Heart left ventricle (tissue), 16 donors: ENCODE measurements at regions not wholly inside any gene's neighbourhood (a gene's known extent, or its start where the extent isn't known, plus 50 kb on each side); places are given as distances from the start of the nearest gene placed in this dataset.

Experiments
- ATAC-seq, 4 donors: fragments of 200-7000 bp; cut with Tn5 transposase; one replicate each; pipeline ENCODE4 v1.9.1; 2020 to 2022; ENCODE audit warnings: moderate library complexity in 4 of 4, mild to moderate bottlenecking in 3 of 4, moderate number of reproducible peaks in 1 of 4
- DNase-seq, 5 donors: peaks; one replicate each; pipeline ENCODE4 v3.0.0-alpha.2; 2020
- H3K27ac ChIP-seq, 12 donors: fragments of 200-600 bp; sonication (generic) in 4 of 12; one replicate each; pipeline versions ENCODE4 v1.5.0 to v1.8.0; 2016 to 2022; ENCODE audit warnings: mild to moderate bottlenecking in 2 of 12
- H3K27me3 ChIP-seq, 9 donors: fragments of 200-600 bp; sonication (generic) in 2 of 9; one replicate each; pipeline versions ENCODE4 v1.5.1 to v1.8.0; 2016 to 2022; ENCODE audit warnings: mild to moderate bottlenecking in 3 of 9
- H3K36me3 ChIP-seq, 9 donors: fragments of 200-600 bp; sonication (generic) in 2 of 9; one replicate each; pipeline versions ENCODE4 v1.5.0 to v1.8.0; 2018 to 2022; ENCODE audit warnings: mild to moderate bottlenecking in 2 of 9
- H3K4me1 ChIP-seq, 12 donors: fragments of 200-600 bp; sonication (generic) in 4 of 12; one replicate each; pipeline versions ENCODE4 v1.5.0 to v1.8.0; 2016 to 2022; ENCODE audit warnings: mild to moderate bottlenecking in 3 of 12
- H3K4me3 ChIP-seq, 12 donors: fragments of 200-600 bp; sonication (generic) in 4 of 12; one replicate each; pipeline versions ENCODE4 v1.5.0 to v1.8.0; 2017 to 2022; ENCODE audit warnings: mild to moderate bottlenecking in 9 of 12, moderate library complexity in 4 of 12
- H3K9me3 ChIP-seq, 12 donors: fragments of 200-600 bp; sonication (generic) in 4 of 12; one replicate each; pipeline versions ENCODE4 v1.5.0 to v1.8.0; 2016 to 2022; ENCODE audit warnings: mild to moderate bottlenecking in 1 of 12
- CTCF ChIP-seq, 12 donors: fragments of 200-600 bp; sonication (generic) in 4 of 12; IDR thresholded peaks; one replicate each; pipeline versions ENCODE4 v1.5.0 to v1.8.0; 2018 to 2022; ENCODE audit warnings: antibody characterized with exemption in 12 of 12, mild to moderate bottlenecking in 5 of 12
- POLR2A ChIP-seq, 2 donors: fragments of 450-650 bp; IDR thresholded peaks; one replicate each; pipeline ENCODE4 v1.6.1; 2017; ENCODE audit warnings: antibody characterized with exemption in 2 of 2, mild to moderate bottlenecking in 2 of 2, moderate library complexity in 2 of 2
- WGBS, 4 donors: extraction: QIAGEN DNeasy Blood & Tissue Kit in 2 of 4; methylation state at CpG; one replicate each; pipeline versions ENCODE4 v1.1.5 to v1.1.7; 2013 to 2018; 5-methylcytosine and 5-hydroxymethylcytosine counted together
- intact Hi-C, 10 donors: fragments of 100-400 bp; cut with DNase I; formaldehyde crosslinking; loops; one replicate each; pipeline versions ENCODE4 v1.11.1 to v1.14.2; 2022
- donor health status: ischemic (EF 13 %, LVEDD 7.1; RV severe dilation, severe dysfunction).
- donor health status: healthy with polysubstance abuse.
- donor health status: DM: no; HTN: yes; CAD: no.
- donor health status: DM: no; HTN: no; CAD: no.
- donor health status: ischemic (EF 25% LVEDD 6.9; RV normal size, moderate dysfunction).
- donor health status: ischemic (EF 25% LVEDD 5.7; RV mildly dilated, moderate dysfunction).
- donor health status: healthy.
- donor health status: DM: yes; HTN: yes; CAD: no.
- donor health status: ischemic (EF 35%, LVEDD 5.7; RV mildly dilated, moderate dysfunction).
- donor health status: nonischemic (EF 11% LVEDD 7.7; RV severe dilation, severe dysfunction).
- donor health status: DM: yes; HTN: yes; CAD: no.
- donor health status: PGD.
- donor health status: ischemic (EF 29% LVEDD 5.4; RV normal size, mild dysfunction).
- donor health status: nonischemic (EF 23%, LVEDD 6.1; RV moderate dilation, normal function).

GRCh38 chr5:38634568-38635369 lies 78.3 kb upstream of the LIFR start:
- no peaks in the 10 kb centered on the region for H3K27me3 ChIP-seq
- 52 to 83% (median 70%) methylated on average over 4 of the region's 4 CpGs for WGBS, 4 donors
- peaks cover 0 to 14% (median 4%) of the 10 kb centered on the region in 12 donors for H3K9me3 ChIP-seq
- TF ChIP-seq CTCF (IDR thresholded peaks at IDR 0.05) (no peak), POLR2A (IDR thresholded peaks at IDR 0.05) (no peak)
- intact Hi-C loops, result no loop called here
- DNase-seq (no peak), ATAC-seq (no peak)
- no peaks in the 10 kb centered on the region for H3K4me1 ChIP-seq
- H3K27ac ChIP-seq, result no peak overlapping the region
- no peaks in the 10 kb centered on the region for H3K36me3 ChIP-seq
- H3K4me3 ChIP-seq, result no peak overlapping the region

- DNase-seq (no peak), ATAC-seq (no peak)
- intact Hi-C loops, result no loop called here
- Histone ChIP-seq H3K27ac (no peak overlapping the region), H3K27me3 (no peaks in the 10 kb centered on the region), H3K4me3 (no peak overlapping the region), H3K9me3 (peaks cover 0 to 14% (median 4%) of the 10 kb centered on the region in 12 donors), H3K36me3 (no peaks in the 10 kb centered on the region), H3K4me1 (no peaks in the 10 kb centered on the region)
- no peak for TF ChIP-seq CTCF (IDR thresholded peaks at IDR 0.05)
- TF ChIP-seq POLR2A (IDR thresholded peaks at IDR 0.05), result no peak
- whole genome bisulfite sequencing, 4 donors, result 91 to 98% (median 95%) methylated on average over 4 of the region's 4 CpGs
These were observed 80.2 kb upstream of the LIFR start for GRCh38 chr5:38636626-38637025.

- intact Hi-C loops, result no loop called here
- H3K4me1 ChIP-seq, result peaks cover 0 to 11% (median 0%) of the 10 kb centered on the region in 12 donors
- no peak overlapping the region for H3K4me3 ChIP-seq
- DNase-seq (no peak), ATAC-seq (no peak)
- no peaks in the 10 kb centered on the region for H3K9me3 ChIP-seq
- H3K27me3 ChIP-seq, result no peaks in the 10 kb centered on the region
- no peaks in the 10 kb centered on the region for H3K36me3 ChIP-seq
- H3K27ac ChIP-seq, result no peak overlapping the region
- 98% methylated on average over 5 of the region's 5 CpGs for whole genome bisulfite sequencing, 4 donors
- TF ChIP-seq CTCF (IDR thresholded peaks at IDR 0.05) (no peak), POLR2A (IDR thresholded peaks at IDR 0.05) (no peak)
These were observed 82.2 kb upstream of the LIFR start for GRCh38 chr5:38638656-38639055.

- no peak for ATAC-seq
- WGBS, 4 donors, result 62 to 71% (median 67%) methylated on average over 6 of the region's 6 CpGs
- no peaks in the 10 kb centered on the region for H3K27me3 ChIP-seq
- H3K4me1 ChIP-seq, result peaks cover 0 to 11% (median 0%) of the 10 kb centered on the region in 12 donors
- H3K9me3 ChIP-seq, result no peaks in the 10 kb centered on the region
- no peak overlapping the region for H3K27ac ChIP-seq
- intact Hi-C loops, result no loop called here
- TF ChIP-seq CTCF (IDR thresholded peaks at IDR 0.05), result no peak
- no peak for TF ChIP-seq POLR2A (IDR thresholded peaks at IDR 0.05)
- no peak overlapping the region for H3K4me3 ChIP-seq
- no peaks in the 10 kb centered on the region for H3K36me3 ChIP-seq
- DNase-seq, result no peak
These were observed 83.2 kb upstream of the LIFR start for GRCh38 chr5:38639377-38640358.
